ENCODE measurements at regions not wholly inside any gene's neighbourhood (a gene's known extent, or its start where the extent isn't known, plus 50 kb on each side); places are given as distances from the start of the nearest gene placed in this dataset.

GRCh38 chr3:67798412-67798811, 144.0 kb upstream of the SUCLG2 start:
- TF ChIP-seq CTCF (IDR thresholded peaks at IDR 0.05) = no peak
- TF ChIP-seq POLR2A (IDR thresholded peaks at IDR 0.05; ENCODE audit: low read depth) = no peak
- no peak for TF ChIP-seq EP300 (IDR thresholded peaks at IDR 0.05)
- TF ChIP-seq POLR2AphosphoS5 (IDR thresholded peaks at IDR 0.05) = no peak
